Stimulated activated CD8-positive, alpha-beta memory T cell treated with anti-CD3 and anti-CD28 coated beads, Interleukin-2, amount 100 ng/mL, for 1 hour (primary cell): ENCODE measurements at regions not wholly inside any gene's neighbourhood (a gene's known extent, or its start where the extent isn't known, plus 50 kb on each side); places are given as distances from the start of the nearest gene placed in this dataset.

Experiments used
- DNase-seq, 2 donors: peaks; one replicate each; pipeline ENCODE4 v3.0.0-alpha.2; 2020; ENCODE audit warnings: low read depth in 2 of 2

DNA sequence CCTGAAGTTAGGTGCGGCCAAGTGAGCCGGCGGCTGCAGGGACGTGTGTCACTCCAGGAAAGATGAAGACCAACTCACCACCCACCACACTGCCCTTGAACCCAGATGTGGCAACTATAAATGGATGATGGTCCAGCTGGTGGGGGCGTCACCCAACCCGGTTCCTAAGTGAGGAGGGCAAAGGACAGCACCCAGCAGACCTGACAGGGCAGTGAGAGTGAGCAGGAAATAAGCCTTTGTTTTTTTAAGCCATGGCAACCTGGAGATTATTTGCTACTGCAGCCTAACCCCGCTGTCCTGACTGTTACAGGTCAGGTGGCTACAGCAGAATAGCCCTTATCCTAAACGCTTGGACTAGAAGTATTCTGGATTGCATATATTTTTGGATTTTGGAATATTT lies 228.9 kb downstream of the CTTN start:
- no peak for DNase-seq

DNA sequence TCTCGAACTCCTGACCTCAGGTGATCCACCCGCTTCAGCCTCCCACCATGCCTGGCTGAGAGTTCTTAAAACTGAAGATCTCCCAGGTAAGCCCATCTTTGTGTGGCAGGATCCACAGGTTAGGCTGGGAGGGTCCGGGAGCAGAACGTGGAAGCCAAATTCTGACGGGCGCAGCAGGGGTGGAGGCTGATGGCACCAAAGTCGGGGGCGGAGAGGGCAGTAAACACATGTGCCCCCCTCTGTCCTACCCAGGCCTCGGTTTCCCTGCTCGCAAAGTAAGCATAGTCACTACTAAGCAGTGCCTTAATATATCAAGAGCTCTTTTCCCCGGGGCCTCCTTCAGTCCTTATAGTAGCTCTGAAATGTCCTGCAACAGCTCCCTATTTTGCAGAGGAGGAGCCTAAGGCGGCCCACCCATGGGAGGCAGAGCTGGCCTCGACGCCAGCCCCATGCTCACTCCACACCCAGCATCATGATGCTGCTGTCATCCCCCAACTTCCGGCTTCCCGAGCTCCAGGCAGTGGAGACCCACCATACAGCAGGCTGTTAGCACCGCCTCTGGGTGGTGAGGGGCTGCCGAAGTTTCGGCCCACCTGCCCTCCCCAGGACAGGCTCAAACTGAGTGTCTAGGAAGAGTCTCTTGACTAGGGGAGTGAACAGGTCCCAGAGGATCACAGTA lies 230.0 kb downstream of the CTTN start:
- no peak for DNase-seq

DNA sequence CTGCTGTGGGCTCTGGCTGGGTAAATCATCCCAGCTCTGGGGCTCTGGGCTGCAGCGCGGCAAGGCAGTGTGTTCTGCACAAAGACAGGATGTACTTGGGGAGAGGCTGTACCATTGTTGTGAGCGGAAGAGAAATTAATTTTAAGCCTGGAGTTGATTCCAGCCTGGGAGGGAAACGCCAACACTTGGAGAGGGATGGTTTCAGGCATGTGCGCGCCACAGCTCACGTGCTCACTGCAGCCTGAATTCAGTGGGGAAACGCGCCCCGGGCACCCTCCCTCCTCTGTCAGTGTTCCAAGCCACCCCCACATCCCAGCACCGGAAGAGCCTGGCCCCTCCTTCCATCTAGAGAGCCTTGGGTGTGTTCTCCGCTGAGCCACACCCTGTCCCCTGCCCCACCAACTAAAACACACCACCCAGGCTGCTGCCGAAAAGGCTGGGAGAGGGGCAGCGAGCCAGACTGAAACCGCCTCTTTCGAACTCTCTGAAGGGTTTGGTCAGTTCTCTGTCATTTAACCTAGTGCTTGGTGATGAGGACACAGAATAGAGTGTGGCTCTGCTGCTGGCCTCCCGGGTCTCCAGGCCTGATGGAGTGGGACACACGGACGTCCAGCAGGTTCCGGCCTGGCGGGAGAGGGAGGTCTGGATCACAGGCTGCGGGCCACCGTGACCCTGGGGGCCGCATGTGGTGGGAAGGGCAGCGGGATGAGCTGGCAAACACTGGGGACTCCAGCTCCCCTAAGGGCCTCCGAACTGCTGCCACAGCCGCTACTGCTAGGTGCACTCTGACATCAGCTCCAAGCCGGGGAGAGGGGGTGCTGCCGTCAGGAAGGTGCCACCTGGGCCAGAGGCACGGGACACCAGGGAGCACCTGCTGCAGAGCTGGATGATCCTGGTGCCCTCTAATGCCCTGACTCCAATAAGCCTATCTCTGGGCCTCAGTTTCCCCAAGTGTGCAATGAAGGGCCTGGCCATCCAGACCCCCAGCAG lies 230.8 kb downstream of the CTTN start:
- DNase-seq: no peak

DNA sequence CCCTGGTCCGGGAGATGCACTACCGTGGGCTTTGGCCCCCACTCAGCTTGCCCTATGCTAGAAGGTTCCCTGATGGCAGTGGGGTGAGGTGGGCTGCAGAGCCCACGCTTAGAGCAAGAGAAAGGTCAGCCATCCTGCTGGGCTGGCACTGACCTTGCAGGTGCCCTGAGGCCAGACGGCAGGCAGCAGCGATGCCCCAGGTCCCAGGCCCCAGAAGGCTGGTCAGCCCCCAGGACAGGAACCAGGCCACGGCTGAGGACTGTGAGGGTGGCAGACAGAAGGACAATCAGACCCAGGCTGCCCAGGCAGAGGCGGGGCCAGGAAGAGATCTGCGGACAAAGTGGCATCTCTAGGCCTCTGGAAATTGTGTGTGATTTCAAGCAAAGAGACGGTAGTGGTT lies 231.7 kb downstream of the CTTN start:
- no peak for DNase-seq

DNA sequence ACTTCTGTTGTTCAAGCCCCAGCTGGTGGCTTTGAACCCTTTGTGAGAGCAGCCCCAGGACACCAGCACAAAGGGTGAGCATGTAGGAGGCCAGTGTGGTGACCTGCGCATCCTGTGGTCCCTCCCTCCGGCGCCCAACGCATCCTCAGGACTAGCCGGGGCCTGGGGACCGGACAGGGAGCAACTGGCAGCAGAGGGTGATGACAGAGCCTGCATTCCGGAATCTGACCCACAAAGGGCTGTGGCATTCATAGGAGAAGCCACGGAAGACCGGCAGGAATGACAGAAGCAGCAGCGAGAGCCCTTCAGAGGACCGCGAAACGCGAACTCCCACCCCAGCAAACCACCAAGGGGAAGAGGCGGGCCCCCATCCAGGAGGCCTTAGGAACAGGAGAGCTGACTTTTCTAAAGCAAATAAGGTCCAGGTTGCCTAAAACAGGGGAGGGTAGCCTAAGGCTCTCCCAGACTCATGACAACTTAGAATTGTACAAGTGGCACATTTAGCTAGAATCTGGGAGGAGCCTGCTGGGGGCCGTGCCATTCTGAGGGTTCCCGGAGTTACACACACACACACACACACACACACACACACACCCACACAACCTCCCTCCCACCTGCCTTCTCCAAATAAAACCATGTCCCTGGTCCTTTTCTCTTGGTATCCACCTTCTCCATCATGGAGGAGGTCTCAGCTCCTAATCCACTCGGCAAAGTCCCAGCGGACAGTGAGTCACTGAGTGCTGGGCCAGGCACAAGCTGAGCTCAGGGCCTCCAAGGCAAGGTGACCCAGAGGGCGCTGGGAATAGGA lies 232.7 kb downstream of the CTTN start:
- no peak for DNase-seq

DNA sequence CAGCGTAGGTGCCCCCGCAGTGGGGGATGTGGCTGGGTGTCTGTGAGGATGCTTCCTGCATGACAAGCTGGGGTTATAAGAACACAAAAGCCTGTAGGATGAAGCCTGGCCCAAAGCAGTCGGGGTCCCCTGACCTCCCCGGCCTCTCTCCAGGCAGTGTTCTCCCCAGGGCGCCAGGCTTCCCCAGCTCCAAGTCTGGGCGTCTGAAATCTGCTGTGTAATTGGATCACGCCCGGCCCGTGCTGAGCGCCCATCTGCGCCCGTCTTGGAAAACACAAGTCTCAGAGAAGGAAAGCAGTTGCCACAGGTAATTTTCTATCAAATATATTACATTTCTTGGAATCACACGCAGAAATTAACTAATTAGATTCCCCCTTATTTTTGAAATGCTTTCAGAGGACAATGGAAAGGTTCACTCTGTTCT lies 233.3 kb downstream of the CTTN start:
- no peak for DNase-seq

DNA sequence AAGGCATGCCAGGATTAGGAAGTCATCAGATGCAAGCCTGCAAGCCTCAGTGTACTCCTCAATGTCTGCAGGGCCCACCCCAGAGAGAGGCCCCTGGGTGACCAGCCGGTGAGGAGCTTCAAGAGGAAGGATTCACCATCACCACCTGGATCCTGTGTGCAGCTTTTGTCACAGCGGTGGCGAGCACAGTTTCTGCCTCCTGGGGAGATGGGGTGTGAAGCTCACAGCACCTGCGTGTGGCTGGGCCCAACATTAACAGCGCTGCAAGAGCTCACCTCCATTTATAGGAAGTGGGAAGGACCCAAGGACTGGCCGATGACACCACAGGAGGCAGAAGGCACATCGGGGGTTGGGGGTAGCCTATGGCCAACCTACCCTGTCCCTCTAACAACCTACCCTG lies 235.3 kb downstream of the CTTN start:
- DNase-seq: no peak

DNA sequence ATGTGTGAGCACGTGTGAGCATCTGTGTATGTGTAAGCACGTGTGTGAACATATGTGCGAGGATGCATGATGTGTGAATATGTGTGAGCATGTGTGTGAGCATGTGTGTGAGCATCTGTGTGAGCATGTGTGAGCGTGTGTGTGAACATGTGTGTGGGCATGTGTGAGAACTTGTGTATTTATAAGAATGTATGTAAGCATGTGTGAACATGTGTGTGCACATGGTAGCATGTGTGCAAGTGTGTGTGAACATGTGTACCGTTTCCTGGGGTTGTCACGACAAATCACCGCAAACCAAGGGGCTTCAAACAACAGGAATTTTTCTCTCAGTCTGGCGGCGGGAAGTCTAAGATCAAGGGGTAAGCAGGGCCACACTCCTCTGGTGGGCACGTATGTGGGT lies 238.3 kb downstream of the CTTN start:
- no peak for DNase-seq

DNA sequence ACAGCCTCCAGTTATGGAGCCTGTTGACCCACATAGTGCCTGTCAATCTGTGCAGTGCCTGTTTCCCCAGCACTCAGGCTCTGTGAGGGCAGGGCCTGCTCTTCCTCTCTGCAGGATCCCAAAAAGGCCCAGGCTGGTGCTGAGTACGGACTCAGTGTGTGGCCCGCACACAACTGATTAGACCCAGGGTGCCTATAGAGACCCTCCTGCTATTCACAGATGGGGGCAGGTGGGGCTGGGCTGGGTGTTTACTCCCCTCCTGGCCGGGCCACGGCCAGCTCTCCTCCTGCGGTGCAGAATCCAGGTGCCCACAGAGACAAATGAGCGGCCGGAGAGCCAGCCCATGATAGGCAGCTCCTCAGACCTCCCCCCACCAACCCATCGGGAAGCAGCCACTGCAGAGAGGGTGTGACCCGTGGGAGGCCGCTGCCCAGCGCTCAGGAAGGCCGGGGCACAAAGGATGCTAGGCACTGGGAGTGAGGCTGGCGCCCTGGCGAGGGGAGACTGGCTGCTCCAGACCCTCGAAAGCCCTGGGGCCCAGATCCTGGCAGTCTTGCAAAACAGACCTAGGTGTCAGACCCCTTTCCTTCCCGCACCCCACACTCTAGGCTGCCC lies 239.0 kb downstream of the CTTN start:
- no peak for DNase-seq

DNA sequence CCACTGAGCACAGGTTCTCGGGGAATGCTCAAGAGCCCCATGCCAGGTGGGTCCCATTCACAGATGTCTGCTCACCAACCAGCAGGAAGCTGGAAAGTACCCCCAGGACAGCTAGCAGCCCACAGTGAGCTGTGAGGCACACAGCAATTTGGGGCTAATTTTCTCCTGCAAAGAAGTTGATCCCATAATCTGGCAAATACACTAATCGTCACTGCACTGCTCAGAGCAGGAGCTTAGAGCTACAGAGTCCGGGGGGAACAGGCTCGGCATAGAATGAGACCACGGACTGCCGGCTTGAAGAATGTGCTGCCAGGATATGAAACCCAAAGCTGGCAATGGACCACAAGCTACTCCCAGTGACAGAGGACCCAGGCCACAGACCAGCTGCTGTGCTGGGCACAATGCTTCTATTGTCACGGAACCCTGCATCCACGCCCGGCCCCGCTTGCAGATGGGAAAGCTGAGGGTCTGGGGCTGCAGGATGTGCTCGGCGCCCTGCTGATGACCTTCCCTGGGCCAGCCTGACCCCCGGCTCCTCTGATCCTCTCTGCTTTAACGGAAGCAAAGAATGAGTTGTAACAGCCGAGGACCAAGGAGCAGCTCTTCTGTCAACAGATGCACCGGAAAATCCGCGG lies 239.7 kb downstream of the CTTN start:
- DNase-seq: no peak

DNA sequence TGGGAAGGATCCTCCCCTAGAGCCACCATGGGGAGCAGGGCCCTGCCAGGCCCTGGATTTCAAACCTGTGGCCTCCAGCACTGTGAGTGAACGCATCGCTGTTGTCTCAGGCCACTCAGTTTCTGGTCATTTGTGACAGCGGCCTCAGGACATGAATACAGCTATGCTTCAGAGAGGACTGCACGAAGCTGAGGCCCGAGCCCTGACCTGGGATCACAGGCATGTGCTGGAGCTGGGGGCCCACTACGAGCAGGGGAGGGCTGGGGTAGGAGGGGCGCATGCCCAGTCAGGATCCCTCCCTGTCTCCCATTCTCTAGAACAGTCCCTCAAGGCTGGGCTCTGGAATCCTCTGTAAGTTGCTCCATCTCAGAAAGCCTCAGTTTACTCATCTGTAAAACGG lies 242.1 kb downstream of the CTTN start:
- no peak for DNase-seq

DNA sequence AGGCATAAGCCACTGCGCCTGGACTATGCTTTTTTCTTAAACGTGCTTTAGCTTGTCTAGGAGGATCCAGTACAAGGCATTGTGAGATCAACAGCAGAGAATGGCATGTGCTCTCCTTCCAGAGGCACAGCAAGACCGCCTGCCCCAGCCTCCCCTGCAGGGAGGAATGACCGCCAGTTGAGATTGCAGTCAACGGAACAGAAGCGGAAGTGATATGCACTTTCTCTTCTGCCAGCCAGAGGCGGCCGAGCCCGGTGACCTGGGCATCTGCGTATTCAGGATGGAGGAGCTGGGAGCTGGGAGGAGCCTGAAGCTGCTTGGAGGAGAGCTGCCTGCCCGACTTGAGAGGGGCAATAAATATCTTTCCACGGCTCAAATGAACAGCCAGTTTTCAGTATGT lies 243.0 kb downstream of the CTTN start:
- DNase-seq: no peak

DNA sequence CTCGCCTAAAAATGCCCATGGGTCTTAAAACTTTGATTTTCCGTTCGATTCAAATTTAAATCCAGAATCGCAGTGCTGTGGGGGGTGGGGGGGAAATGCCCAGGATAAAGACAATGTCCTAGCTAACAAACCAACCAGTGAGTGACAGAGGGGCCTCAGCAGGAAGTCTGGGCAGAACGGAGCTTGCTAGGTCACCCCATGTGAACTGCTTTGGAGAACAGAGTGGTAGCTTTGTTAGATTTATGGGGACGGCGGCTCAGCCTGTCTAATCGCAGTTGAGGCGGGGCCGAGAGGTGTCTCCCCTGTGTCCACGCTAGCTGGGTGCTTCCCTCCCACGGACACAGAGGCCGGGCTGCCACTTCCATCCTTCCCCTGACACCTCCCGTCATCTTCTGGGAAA lies 243.9 kb downstream of the CTTN start:
- DNase-seq: no peak

DNA sequence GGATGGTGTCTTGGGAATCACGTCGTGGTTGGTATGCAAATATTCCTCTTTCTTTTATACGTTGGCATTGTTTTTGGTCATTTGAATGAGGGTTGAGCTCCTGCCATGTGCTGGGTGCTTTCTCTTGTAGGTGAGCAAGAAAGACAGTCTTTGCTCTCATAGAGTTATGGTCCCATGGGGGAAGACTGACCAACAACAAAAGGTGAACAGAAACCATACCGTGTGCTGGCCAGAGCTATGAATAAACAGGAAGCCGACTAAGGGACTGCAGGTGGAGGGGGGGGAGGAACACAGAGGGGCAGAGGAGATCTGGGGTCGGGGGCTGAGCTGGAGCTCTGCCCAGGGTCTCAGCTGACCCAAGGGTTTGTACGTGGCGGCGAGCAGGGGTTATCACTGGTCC lies 245.3 kb downstream of the CTTN start:
- DNase-seq: no peak

DNA sequence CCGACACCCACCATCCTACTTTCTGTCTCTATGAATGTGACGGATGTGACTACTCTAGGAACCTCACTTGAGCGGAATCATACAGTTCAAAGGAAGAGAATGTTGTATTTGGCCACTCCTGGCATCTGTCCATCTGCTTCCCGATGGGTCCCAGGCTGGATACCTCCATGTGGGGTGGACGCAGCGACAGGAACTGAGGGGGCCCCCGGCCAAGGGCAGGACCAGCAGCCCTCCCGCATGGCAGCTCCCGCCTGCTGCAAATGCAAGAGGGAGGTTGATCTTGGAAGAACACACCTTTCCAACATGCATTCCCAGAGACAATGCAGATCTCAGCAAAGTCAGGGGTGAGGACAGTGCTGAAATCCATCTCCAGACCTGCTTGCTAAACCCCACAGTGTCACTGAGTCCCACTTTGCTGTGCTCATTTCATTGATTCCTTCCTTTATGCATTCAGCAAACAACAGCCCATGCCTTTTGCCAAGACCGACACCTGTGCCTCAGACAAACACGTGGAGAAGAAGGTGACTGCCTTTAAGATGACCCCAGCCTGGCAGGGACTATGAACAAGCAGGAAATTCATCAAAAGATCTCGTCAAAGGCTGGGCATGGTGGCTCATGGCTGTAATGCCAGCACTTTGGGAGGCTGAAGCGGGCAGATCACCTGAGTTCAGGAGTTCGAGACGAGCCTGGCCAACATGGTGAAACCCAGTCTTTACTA lies 246.2 kb downstream of the CTTN start:
- no peak for DNase-seq

DNA sequence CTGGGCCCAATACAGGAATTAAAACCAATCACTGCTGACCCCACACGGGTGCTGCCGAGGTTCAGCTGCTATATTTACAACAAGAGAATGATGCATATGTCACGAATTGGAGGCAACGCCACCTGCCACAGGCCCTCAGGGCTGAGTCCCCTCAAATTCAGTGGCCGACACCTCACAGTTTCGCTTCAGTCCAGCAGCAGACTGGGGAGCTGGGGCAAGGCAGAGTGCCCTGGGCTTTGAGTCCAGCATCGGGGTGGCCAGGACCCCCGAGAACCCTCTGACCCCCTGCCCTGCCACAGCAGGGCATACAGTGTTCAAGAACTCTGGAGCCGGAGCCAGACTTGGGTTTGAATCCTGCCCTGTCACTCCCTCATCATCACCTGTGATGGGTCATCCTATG lies 247.2 kb downstream of the CTTN start:
- no peak for DNase-seq

DNA sequence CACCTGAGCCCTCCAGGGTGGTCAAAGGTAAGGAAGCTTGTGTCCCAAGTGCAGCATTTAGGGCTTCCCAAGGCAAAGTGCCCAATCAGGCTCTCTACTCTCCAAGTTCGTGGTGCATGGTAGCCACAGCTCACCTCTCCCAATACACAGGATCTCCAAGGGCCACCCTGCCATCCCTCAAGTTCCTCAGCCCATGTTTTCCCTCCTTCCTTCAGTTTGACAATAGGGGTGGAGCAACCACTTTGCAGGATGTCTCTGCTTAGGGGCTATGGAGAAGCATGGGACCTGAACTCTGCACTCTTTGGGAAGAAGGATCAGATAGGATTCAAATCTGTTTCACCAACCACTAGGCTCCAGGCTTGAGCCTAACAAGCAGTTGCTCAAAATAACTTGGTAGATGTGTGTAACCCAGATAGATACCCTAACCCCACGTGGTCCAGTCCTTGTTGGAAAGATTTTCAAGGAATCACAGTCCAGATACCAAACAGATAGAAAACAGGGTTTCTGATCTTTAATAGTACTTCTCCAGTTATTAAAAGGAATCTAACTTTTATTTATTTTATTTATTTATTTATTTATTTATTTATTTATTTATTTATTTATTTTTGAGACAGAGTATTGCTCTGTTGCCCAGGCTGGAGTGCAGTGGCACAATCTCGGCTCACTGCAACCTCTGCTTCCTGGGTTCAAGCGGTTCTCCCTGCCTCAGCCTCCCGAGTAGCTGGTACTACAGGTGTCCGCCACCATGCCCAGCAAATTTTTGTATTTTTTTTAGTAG lies 248.1 kb downstream of the CTTN start:
- DNase-seq: no peak

DNA sequence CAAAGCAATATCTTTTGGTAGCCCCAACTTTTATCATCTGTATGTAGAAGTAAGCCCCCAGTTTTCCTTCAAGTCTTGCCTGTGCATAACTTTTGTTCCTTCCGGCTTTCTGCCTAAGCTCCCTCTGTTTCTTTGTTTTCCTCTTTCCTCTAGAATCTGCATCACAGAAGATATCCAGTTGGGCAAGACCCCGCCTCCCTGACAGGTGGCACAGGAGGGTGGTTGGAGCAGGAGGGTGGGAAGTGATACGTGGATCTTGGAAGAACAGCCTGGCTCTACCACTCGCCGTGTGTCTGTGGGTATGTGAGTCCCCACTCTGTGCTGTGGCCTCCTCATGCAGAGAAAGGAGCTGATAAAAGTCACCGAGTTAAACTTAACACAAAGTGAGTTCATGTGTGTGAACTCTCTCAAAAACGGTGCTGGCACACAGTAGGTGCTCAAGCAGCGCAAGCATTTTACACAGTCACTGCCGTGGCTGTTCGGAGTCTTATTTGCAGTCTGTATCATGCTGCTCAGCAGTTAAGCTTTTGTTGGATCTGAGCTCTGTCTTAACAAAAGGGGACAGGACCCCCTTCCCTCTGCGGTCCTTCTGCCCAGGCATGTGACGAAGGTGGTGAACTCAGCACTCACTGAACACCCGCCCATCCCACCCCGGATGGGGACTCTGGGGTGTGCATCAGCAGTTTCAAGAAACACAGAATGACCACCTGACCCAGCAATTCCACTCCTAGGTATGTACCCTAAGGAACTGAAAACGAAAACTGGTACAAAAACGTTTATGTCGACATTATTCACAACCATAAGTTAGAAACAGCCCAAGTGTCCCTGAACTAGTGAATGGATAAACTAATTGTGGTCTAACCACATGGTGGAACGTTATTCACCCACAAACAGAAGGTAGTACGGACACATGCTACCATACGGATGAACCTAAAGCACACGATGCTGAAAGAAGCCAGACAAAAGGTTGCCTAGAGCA lies 249.1 kb downstream of the CTTN start:
- no peak for DNase-seq
